Dermis microvascular lymphatic vessel endothelial cell (primary cell): ENCODE measurements at regions not wholly inside any gene's neighbourhood (a gene's known extent, or its start where the extent isn't known, plus 50 kb on each side); places are given as distances from the start of the nearest gene placed in this dataset.

Experiments
- DNase-seq, 2 donors: peaks; one replicate each; pipeline versions ENCODE4 v3.0.0 to v3.0.0-alpha.2; 2010; ENCODE audit warnings: low read depth in 2 of 2

DNA sequence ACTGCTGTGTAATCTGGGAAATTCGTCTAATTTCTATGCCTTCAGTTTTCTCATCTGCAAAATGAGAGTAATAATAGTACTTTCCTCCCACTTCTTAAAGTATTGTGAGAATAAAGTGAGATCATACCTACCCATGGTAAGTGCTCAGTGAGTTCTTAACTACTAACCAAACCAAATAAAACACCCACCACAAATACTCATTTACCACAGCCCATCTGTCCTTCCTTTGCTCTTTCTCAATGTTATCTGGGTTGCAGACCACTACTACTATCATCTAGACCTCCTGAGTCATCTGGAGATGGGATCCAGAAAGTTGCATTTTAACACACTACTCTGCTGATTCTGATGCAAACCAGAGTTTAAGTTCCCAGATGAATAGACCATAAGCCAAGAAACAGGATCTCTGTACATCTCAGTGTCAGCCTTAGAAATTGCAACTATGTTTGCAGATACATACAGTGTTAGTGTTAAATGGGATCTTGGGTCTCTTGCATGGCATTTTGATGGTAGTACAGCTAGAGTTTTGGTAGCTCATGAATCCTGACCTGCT, 105.4 kb upstream of the ATP10B start:
- no peak for DNase-seq

- DNase-seq = no peak
These were observed 104.0 kb upstream of the ATP10B start for GRCh38 chr5:160956051-160956450.

- no peak for DNase-seq
These were observed 98.3 kb upstream of the ATP10B start for GRCh38 chr5:160950311-160950710.

DNA sequence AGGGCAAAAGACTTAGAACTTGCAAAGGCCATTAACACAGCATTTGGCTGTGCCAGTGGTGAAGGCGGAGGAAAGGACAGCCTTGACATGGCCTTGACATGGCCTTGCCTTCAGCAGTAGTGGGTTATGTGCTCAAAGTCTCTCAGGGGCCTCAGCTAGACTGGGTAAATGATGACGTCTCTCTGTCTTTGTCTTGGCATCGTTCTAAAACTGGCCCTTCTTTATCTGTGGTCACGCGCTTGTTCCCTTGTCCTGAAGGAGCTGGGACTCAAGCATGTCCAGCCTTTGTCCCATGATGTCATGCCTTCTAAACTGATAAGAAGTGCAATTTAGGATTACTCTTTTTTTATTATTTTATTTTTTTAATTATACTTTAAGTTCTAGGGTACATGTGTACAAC, 88.7 kb upstream of the ATP10B start:
- DNase-seq = no peak

GRCh38 chr5:160938532-160938931, 86.5 kb upstream of the ATP10B start:
- peak; percentile 42 to 73 for DNase-seq

DNA sequence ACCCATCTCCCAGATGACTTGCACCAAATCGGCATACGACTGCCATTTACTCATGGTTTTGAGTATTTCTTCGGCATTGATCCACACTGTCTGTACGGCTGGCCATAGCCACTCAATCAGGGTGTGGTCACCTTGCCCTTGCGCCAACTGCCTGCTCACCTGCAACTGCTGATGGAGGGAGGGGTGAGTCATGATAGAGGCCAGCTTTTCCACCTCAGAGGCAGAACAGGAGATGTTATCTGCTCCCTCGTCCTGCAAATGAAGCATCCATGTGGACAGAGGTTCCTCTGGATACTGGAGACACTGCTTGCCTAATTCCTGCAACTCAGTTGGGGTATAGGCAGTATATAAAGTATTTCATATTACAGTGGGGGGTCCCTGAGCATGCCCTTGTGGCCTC, 85.6 kb upstream of the ATP10B start:
- DNase-seq = no peak

DNA sequence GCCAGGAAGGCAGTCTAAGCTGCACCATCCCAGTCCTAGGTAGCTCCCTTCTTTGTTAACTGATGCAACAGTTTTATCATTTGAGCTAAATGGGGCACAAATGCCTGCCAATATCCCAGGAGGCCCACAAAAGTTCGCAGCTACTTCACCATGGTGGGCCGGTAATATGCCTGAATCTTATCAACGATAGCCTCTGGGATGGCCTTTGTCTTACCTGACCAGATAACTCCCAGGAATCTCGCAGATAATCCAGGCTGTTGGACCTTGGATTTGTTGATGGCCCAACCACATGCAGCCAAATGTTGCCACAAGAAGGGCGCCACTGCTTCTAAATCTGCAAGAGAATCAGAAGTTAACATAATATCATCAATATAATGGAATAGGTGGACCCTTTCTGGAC, 83.8 kb upstream of the ATP10B start:
- DNase-seq = no peak

- no peak for DNase-seq
These were observed 79.3 kb upstream of the ATP10B start for GRCh38 chr5:160931283-160931682.

DNA sequence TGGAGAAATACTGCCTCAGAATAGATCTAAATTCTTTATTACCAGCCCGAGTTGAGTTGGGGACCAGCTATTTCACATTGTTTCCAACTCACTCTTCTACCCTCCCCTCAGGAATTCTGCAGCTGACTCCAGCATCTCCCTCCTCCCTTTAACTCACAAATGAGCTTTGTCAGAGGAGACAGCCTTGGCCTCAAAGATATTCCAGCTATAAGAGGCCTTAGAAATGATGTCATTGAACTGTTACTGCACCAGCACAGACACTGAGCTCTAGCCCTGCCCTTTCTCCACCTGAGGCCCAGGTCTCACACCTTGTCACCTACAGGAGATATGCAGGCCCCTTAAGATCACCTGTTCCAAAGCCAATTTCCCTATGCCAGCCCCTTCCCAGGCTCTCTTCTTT, 78.4 kb upstream of the ATP10B start:
- no peak for DNase-seq

DNA sequence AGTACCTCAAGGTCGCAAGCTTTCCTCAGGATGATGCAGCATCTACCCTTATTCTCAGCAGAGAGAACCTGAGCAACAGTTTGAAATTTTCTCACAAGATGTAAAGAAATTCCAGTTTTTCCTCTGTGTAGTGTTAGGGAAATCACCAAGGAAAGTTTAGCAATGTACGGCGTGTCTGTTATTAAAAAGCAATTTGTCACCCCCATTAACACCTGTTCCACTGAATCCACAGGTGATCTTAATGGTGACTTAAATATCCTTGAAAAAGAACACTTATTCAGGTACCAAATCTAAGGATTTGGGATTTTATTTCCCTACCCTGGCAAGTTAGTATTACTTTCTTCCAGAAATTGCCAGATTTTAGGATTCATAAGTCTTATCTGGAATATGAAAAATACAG, 77.9 kb upstream of the ATP10B start:
- DNase-seq = no peak

DNA sequence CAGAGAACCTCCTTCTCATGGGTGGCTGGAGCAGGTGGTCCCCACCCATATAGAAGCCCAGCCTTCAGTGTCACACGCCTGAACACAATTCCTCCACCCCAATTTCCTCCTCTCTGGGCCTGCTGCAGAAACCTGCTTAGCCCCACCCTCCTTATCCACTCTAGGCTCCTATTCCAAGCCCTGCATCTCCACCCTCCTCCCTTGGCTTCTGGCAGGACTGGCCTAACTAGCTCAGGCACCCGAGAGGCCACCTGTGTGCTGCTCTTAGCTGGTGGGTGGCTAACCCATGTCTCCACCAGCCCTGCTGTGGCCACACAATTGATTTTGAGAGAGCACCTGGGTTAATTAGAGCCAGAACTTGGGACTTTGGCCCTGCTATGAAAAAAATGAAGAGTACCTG, 77.3 kb upstream of the ATP10B start:
- DNase-seq = no peak

DNA sequence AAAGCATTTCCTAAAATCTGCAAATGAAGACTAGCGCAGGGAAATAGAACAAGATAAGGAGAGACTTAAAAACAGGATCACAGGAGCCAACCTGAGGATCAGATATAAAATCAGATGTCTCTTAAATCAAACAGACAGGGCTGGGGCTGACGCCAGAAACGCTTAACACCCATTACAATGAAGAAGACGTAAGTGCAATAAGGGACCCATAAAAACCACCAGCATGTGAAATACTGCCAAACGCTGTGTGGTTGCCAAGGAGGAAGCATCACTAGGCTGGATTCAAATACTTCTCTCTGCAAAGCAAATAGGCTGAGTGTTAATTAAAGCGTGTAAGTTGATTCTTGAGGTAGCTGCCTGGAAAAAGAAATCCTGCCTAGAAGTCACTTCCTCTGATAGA, 74.4 kb upstream of the ATP10B start:
- no peak for DNase-seq

GRCh38 chr5:160925281-160925680, 73.3 kb upstream of the ATP10B start:
- no peak for DNase-seq

DNA sequence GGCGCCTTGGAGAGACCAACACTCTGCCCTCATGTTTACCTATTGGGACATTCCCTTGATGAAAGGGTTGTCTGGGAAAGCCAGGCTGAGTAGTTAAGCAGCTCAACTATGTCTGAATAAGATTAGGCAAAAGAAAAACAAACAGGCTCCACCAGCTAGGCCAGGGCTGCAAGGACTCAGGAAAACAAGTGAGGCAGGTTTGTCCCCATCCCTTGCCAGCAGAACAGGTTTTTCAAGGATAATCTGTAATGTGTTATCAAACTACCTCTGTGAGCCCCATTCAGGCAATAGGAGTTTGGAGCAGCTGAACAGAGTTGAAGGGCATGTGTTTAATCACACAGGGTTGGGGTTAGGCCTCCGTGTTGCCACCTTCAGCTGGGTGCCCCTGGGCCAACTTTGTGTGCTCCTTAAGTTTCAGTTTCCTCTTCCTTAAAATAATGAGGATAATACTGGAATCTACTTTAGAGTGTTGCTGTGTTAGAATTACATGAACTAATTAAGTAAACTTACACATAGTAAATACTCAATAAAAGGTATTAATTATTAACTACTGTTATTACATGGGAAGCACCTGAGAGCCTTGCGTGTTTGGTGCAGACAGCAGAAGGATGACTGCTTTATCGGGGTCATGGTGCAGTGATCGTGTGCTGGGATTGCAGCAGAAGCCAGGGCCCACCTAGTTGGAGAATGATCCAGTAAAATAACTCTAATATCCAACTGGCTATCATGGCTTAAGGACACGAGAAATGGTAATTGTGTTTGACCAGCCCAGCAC, 72.1 kb upstream of the ATP10B start:
- no peak for DNase-seq

DNA sequence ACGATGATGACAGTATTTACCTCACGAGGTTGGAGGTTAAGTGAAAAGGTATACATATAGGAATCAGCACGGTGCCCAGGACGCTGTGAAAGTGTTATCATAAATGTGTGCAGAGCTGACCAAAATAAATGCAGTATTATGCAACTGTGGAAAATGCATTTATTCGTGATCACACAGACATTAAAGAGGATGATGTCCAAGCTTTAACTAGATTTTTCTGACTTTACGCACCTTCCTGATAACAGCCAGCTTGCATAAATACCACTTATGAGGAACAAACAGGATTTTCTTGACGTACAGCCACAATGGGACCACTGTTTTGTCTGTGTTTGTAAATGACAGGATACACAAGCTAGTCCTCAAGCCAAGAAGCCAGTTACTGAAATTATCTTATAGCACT, 71.4 kb upstream of the ATP10B start:
- DNase-seq = no peak

- no peak for DNase-seq
These were observed 70.3 kb upstream of the ATP10B start for GRCh38 chr5:160922311-160922710.

DNA sequence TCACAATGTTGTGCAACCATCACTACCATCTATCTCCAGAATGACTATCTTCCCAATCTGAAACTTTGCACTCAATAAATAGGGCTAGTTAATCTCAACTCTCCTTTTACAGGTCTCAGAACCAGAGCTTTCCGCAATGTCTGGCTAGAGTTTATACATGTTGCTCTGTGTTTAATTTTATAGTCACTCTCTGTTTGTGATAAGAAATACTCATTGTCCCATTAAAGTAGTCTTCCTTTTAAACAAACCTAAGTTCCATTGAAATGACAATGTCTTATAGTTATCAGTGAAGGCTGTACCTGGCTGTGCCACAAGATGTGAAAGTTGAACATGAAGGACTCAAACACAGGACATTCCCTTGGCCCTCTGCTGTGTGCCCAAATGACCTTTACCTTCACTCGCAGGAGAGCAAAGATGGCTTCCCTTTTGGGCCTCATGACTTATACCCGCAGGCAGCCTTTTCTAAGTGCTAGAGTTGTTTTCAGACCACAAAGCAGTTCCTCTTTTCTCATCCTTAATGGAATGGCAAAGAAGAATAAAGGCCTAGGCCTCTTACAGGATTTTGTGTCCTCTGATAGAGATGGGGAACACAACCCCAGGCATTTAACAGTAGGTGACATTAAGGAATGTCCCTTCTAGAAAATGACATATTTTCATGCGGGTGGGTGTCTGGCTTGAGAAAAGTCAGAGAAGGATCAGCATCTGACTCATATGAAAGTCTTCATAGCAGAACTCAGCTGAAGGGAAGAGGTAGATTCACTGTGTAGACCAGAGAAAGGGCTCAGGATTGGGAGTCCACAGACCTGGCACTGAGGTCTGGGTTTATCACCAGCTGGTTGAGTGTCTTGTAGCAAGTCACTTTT, 69.6 kb upstream of the ATP10B start:
- DNase-seq = no peak

DNA sequence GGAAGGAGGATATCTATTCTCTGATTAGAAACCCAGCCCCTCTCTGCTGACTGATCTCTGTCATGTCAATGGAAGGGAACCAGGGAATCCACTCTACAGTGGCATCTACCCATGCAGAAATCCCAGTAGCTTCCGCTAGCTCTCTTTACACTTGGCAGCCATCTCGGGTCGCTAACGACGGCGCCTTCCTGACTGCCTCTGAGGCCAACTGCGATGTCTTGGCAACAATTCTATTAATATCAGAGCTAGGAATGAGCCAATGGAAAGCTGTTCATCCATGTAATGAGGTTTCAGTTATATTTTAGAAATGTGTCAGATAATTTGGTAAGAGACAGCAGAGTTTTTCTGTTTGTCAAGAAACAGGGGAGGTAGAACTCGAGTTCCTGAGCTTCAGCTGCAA, 67.6 kb upstream of the ATP10B start:
- DNase-seq = no peak

DNA sequence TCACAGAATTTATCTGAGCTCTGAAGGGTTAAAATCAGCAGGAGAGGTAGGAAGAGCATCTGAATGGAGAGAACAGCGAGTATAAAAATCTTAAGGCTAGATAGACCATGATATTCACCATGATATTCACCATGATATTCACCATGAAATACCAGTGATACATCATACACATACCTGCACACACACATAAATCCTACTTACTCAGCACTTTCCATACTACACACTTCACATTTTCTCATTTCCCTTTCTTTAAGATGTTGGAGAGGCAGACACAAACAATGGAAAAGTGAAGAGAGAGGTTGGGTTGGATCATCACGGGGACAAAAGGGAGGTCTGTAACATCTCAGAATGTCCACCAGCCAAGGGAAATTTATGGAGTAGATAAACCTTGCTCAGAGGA, 66.4 kb upstream of the ATP10B start:
- no peak for DNase-seq

DNA sequence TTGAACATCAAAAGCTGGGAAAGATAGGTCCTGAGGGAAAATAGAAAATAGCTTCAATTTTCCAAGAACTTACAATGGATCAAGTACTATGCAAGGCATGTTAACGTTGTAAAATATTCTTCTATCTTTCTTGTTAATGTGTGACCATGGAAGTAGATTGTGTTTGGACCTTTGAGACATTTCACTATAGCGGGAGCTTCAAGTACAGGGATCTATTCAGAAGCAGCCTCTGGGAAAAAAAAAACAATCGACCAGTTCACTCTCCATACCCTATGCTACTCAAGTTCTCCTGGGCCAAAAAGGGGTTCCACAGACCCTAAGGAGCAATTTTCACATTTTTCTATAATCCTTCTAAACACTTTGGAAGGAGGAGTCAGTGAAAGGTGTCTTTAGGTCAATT, 54.1 kb upstream of the ATP10B start:
- no peak for DNase-seq

DNA sequence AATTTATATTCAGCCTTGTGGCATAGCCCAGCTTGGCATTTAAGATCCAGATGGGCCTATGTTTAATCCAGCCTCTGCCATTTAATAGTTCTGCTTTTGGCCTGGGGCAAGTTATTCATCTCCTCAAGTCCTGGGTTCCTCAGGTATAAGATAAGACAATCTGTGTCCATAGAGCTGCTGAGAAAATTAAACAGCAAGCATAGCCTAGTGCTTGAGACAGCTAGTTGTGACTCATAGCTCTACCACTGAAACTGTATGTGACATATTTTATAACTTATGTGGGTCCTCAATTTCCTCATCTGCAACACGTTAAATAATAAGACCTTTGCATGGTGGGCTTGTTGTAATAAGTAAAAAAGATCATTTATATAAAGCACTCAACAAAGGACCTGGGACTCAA, 53.3 kb upstream of the ATP10B start:
- no peak for DNase-seq

DNA sequence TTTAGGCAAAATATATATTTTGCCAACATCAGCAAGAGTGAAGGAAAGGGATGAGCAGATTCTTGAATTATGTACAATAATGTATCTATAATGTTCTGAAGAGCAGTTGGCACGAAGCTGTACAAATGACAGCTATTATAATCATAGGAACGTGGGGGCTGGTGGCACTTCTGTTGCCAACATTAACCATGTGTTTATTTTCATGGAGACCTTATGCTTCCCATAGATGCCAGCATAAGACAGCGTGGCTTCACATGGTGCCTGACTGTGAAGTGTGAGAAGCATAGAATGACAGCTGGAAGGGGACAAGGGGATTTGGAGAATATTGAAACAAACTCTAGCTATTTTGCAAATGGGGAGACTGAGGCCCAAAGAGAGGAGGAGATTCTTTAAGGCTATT, 52.6 kb upstream of the ATP10B start:
- DNase-seq = no peak

GRCh38 chr5:160903551-160903950, 51.5 kb upstream of the ATP10B start:
- no peak for DNase-seq
